ENCODE measurements at regions not wholly inside any gene's neighbourhood (a gene's known extent, or its start where the extent isn't known, plus 50 kb on each side); places are given as distances from the start of the nearest gene placed in this dataset.
"Not testable (repeated sequence)": the region's sequence is repeated elsewhere in the genome, so short reads cannot be mapped to it uniquely, and the experiment has no call there.

- intact Hi-C loops (cut with DNase I) = no loop called here
- DNase-seq (no peak), ATAC-seq (no peak)
- Histone ChIP-seq H3K9me3 (peaks cover 0 to 4% of the 10 kb centered on the region in 2 donors), H3K4me3 (no peak overlapping the region), H3K4me1 (peaks cover 0 to 37% of the 10 kb centered on the region in 2 donors), H3K27me3 (no peaks in the 10 kb centered on the region), H3K36me3 (no peaks in the 10 kb centered on the region), H3K27ac (no peak overlapping the region)
- TF ChIP-seq CTCF (IDR thresholded peaks at IDR 0.05) = no peak
These were observed 79.0 kb upstream of the TMEM170B start for GRCh38 chr6:11458509-11458908.

DNA sequence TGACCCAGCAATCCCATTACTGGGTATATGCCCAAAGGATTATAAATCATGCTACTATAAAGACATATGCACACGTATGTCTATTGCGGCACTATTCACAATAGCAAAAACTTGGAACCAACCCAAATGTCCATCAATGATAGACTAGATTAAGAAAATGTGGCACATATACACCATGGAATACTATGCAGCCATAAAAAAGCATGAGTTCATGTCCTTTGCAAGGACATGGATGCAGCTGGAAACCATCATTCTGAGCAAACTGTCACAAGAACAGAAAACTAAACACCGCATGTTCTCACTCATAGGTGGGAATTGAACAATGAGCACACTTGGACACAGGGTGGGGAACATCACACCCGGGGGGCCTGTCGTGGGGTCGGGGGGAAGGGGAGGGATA lies 80.1 kb upstream of the TMEM170B start:
- DNase-seq; ATAC-seq; H3K27ac ChIP-seq; H3K36me3 ChIP-seq; H3K9me3 ChIP-seq; H3K27me3 ChIP-seq; intact Hi-C loops (cut with DNase I); H3K4me3 ChIP-seq: not testable (repeated sequence)
- peaks cover 0 to 27% of the 10 kb centered on the region in 2 donors for H3K4me1 ChIP-seq

DNA sequence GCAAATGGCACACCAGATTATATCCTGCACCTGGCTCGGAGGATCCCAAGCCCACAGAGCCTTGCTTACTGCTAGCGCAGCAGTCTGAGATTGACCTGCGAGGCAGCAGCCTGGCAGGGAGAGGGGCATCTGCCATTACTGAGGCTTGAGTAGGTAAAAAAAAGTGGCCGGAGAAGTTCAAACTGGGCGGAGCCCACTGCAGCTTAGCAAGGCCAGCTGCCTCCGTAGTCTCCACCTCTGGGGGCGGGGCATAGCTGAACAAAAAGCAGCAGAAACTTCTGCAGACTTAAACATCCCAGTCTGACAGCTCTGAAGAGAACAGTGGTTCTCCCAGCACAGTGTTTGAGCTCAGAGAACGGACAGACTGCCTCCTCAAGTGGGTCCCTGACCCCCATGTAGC lies 85.4 kb upstream of the TMEM170B start:
- H3K27ac ChIP-seq; H3K4me3 ChIP-seq; H3K36me3 ChIP-seq; H3K27me3 ChIP-seq; DNase-seq; intact Hi-C loops (cut with DNase I); H3K9me3 ChIP-seq; H3K4me1 ChIP-seq; ATAC-seq: not testable (repeated sequence)

- Histone ChIP-seq H3K27me3 (no peaks in the 10 kb centered on the region), H3K9me3 (no peaks in the 10 kb centered on the region), H3K4me1 (no peaks in the 10 kb centered on the region), H3K27ac (no peak overlapping the region), H3K4me3 (no peak overlapping the region), H3K36me3 (no peaks in the 10 kb centered on the region)
- intact Hi-C loops (cut with DNase I) = no loop called here
- no peak for ATAC-seq
- DNase-seq = no peak
- TF ChIP-seq CTCF (IDR thresholded peaks at IDR 0.05) = no peak
These were observed 87.5 kb upstream of the TMEM170B start for GRCh38 chr6:11450037-11450436.

DNA sequence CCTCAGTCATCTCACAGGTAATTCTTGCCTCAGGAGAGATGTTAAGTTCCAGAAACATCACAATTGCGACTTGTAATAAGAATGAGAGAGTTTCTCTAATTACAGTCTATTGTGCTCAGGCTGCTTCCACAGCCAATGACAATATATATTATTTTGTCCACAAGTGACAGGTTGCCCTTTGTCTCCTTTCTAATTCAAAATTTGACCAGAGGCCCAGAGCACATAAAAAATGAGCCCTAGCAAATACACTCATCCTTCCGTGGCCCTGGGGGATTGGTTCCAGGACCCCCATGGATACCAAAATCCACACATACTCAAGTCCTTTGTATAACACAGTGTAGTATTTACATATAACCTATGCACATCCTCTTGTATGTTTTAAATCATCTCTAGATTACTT lies 88.1 kb upstream of the TMEM170B start:
- ATAC-seq (no peak), DNase-seq (no peak)
- no peaks in the 10 kb centered on the region for H3K9me3 ChIP-seq
- no peaks in the 10 kb centered on the region for H3K4me1 ChIP-seq
- H3K4me3 ChIP-seq = no peak overlapping the region
- H3K27ac ChIP-seq = no peak overlapping the region
- intact Hi-C loops (cut with DNase I) = no loop called here
- TF ChIP-seq CTCF (IDR thresholded peaks at IDR 0.05) = no peak
- H3K36me3 ChIP-seq = no peaks in the 10 kb centered on the region
- no peaks in the 10 kb centered on the region for H3K27me3 ChIP-seq

GRCh38 chr6:11448038-11448437 lies 89.5 kb upstream of the TMEM170B start:
- H3K9me3 ChIP-seq = no peaks in the 10 kb centered on the region
- H3K4me3 ChIP-seq = no peak overlapping the region
- H3K4me1 ChIP-seq = no peaks in the 10 kb centered on the region
- no peak for ATAC-seq
- no peaks in the 10 kb centered on the region for H3K27me3 ChIP-seq
- TF ChIP-seq CTCF (IDR thresholded peaks at IDR 0.05) = no peak
- DNase-seq = no peak
- H3K27ac ChIP-seq = no peak overlapping the region
- intact Hi-C loops (cut with DNase I) = no loop called here
- H3K36me3 ChIP-seq = no peaks in the 10 kb centered on the region
